ENCODE measurements at regions not wholly inside any gene's neighbourhood (a gene's known extent, or its start where the extent isn't known, plus 50 kb on each side); places are given as distances from the start of the nearest gene placed in this dataset.

DNA sequence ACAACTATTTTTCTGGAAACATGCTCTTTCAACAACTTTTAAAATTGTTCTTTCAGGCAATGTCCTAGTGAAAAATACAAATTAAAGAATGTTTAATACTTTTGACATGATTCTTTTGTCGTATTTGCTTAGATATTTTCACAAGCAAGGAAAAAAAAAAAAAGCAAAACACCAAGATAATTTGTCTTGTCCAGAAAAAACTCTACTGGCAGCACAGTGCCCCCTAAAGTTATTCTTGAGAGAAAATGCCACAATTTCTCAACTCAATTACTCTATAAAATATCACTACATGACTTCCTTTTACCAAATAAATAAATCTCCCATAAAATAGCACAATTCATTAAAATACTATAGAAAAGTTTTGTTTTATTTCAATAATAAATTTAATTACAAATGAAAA lies 652.5 kb upstream of the EPHA7 start:
- TF ChIP-seq POLR2A (IDR thresholded peaks at IDR 0.05) (no peak), CTCF (IDR thresholded peaks at IDR 0.05) (no peak), EP300 (IDR thresholded peaks at IDR 0.05) (no peak)

All from tibial nerve (tissue), 4 donors.